H1 (cell line): ENCODE measurements at regions not wholly inside any gene's neighbourhood (a gene's known extent, or its start where the extent isn't known, plus 50 kb on each side); places are given as distances from the start of the nearest gene placed in this dataset.

ENCODE experiments used
- CHD7 ChIP-seq: fragments of 300-600 bp; sonication (generic); IDR thresholded peaks from 2 replicates; pipeline ENCODE4 v1.7.1; 2012; ENCODE audit warnings: low read length, moderate library complexity, mild to moderate bottlenecking, inconsistent platforms; ENCODE audit not compliant: insufficient replicate concordance
- RBBP5 ChIP-seq: IDR thresholded peaks from 2 replicates; pipeline ENCODE4 v1.7.1; 2012; ENCODE audit warnings: low read depth, mild to moderate bottlenecking, inconsistent platforms, low read length, moderate library complexity, borderline replicate concordance

GRCh38 chr3:107001635-107002034 is 375.6 kb upstream of the CCDC54 start (continued):
- TF ChIP-seq CHD7: no peak
- TF ChIP-seq RBBP5: no peak
